ENCODE measurements at regions not wholly inside any gene's neighbourhood (a gene's known extent, or its start where the extent isn't known, plus 50 kb on each side); places are given as distances from the start of the nearest gene placed in this dataset.

DNA sequence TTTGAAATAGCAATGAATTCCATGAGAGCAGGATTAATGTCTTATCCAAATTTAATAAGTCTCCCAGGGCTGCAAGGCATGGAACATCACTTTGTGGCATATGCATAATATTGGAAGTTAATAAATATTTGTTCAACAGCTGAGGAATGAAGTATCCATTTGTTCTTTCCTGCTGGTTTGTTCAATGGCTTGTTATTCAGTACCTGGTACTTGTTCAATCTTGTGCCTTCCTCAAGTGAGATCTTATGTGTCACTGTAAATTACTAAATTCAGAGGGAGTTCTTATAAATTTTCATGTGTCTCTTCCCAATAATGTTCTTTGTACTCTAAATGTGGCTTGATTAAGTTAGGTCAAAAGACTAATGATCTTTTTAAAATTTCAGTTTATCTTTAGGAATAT, 1105.5 kb upstream of the SPRY2 start:
- TF ChIP-seq, protein P1, sequence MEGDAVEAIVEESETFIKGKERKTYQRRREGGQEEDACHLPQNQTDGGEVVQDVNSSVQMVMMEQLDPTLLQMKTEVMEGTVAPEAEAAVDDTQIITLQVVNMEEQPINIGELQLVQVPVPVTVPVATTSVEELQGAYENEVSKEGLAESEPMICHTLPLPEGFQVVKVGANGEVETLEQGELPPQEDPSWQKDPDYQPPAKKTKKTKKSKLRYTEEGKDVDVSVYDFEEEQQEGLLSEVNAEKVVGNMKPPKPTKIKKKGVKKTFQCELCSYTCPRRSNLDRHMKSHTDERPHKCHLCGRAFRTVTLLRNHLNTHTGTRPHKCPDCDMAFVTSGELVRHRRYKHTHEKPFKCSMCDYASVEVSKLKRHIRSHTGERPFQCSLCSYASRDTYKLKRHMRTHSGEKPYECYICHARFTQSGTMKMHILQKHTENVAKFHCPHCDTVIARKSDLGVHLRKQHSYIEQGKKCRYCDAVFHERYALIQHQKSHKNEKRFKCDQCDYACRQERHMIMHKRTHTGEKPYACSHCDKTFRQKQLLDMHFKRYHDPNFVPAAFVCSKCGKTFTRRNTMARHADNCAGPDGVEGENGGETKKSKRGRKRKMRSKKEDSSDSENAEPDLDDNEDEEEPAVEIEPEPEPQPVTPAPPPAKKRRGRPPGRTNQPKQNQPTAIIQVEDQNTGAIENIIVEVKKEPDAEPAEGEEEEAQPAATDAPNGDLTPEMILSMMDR (IDR thresholded peaks at IDR 0.05): no peak
- TF ChIP-seq EP300 (IDR thresholded peaks at IDR 0.05): no peak

All from upper lobe of left lung (tissue), 4 donors.